ENCODE measurements at regions not wholly inside any gene's neighbourhood (a gene's known extent, or its start where the extent isn't known, plus 50 kb on each side); places are given as distances from the start of the nearest gene placed in this dataset.
"Not testable (repeated sequence)": the region's sequence is repeated elsewhere in the genome, so short reads cannot be mapped to it uniquely, and the experiment has no call there.

DNA sequence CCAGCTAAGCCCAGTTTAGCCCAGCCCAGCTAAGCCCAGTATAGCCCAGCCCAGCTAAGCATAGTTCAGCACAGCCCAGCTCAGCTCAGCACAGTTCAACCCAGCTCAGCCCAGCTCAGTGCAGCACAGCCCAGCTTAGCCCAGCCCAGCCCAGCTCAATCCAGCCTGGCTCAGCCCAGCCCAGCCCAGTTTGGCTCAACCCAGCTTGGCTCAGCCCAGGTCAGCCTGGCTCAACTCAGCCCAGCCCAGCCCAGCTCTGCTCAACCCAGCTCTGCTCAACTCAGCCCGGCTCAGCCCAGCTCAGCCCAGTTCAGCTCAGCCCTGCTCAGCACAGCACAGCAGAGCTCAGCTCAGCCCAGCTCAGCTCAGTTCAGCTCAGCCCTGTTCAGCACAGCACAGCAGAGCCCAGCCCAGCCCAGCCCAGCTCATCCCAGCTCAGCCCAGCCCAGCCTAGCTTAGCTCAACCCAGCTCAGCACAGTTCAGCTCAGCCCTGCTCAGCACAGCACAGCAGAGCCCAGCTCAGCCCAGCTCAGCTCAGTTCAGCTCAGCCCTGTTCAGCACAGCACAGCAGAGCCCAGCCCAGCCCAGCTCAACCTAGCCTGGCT is 330.9 kb downstream of the TMEM121 start:
- H3K27ac ChIP-seq: no peak overlapping the region
- no peaks in the 10 kb centered on the region for H3K4me1 ChIP-seq
- WGBS, 2 donors: 0% methylated on average over 1 of the region's 1 CpG; no CpG with 5 or more reads in 1 of the 2 donors
- TF ChIP-seq, protein P1, sequence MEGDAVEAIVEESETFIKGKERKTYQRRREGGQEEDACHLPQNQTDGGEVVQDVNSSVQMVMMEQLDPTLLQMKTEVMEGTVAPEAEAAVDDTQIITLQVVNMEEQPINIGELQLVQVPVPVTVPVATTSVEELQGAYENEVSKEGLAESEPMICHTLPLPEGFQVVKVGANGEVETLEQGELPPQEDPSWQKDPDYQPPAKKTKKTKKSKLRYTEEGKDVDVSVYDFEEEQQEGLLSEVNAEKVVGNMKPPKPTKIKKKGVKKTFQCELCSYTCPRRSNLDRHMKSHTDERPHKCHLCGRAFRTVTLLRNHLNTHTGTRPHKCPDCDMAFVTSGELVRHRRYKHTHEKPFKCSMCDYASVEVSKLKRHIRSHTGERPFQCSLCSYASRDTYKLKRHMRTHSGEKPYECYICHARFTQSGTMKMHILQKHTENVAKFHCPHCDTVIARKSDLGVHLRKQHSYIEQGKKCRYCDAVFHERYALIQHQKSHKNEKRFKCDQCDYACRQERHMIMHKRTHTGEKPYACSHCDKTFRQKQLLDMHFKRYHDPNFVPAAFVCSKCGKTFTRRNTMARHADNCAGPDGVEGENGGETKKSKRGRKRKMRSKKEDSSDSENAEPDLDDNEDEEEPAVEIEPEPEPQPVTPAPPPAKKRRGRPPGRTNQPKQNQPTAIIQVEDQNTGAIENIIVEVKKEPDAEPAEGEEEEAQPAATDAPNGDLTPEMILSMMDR (IDR thresholded peaks at IDR 0.05): no peak
- TF ChIP-seq POLR2A (IDR thresholded peaks at IDR 0.05): no peak
- no peak for DNase-seq
- no peaks in the 10 kb centered on the region for H3K27me3 ChIP-seq
- intact Hi-C loops (cut with DNase I): no loop called here
- no peaks in the 10 kb centered on the region for H3K36me3 ChIP-seq
- H3K4me3 ChIP-seq (replicated peaks in 1 of 3): no peak overlapping the region
- H3K9me3 ChIP-seq: no peaks in the 10 kb centered on the region

GRCh38 chr14:105857826-105858675 is 331.7 kb downstream of the TMEM121 start:
- Histone ChIP-seq H3K27ac (no peak overlapping the region), H3K4me1 (no peaks in the 10 kb centered on the region), H3K9me3 (no peaks in the 10 kb centered on the region), H3K4me3 (replicated peaks in 1 of 3) (no peak overlapping the region), H3K27me3 (no peaks in the 10 kb centered on the region), H3K36me3 (no peaks in the 10 kb centered on the region)
- DNase-seq: no peak
- intact Hi-C loops (cut with DNase I): no loop called here
- 91 to 100% methylated on average over 3 to 7 of the region's 9 CpGs for WGBS, 2 donors
- TF ChIP-seq POLR2A (IDR thresholded peaks at IDR 0.05): no peak
- TF ChIP-seq, protein P1 (IDR thresholded peaks at IDR 0.05): no peak

DNA sequence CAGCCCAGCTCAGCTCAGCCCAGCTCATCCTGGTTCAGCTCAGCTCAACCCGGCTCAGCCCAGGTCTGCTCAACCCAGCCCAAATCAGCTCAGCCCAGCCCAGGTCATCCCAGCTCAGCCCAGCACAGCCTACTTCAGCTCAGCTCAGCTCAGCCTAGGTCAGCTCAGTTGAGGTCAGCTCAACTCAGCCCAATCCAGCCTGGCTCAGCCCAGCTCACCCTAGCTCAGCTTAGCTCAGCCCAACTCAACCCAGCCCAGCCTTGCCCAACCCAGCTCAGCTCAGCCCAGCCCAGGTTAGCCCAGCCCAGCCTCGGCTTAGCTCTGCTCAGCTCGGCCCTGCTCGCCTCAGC is 332.3 kb downstream of the TMEM121 start:
- 82 to 100% methylated on average over 2 to 3 of the region's 4 CpGs for WGBS, 2 donors
- no peaks in the 10 kb centered on the region for H3K9me3 ChIP-seq
- DNase-seq: no peak

GRCh38 chr14:105859073-105859716 is 332.8 kb downstream of the TMEM121 start:
- H3K4me1 ChIP-seq; DNase-seq; H3K27ac ChIP-seq; intact Hi-C loops (cut with DNase I); H3K27me3 ChIP-seq; H3K36me3 ChIP-seq; H3K9me3 ChIP-seq; H3K4me3 ChIP-seq (replicated peaks in 1 of 3): not testable (repeated sequence)
- WGBS, 2 donors: 75 to 78% methylated on average over 11 to 13 of the region's 16 CpGs

More for the DNA sequence above, 332.3 kb downstream of the TMEM121 start:
- H3K36me3 ChIP-seq: no peaks in the 10 kb centered on the region
- intact Hi-C loops (cut with DNase I): no loop called here
- no peak overlapping the region for H3K27ac ChIP-seq
- H3K4me1 ChIP-seq: no peaks in the 10 kb centered on the region
- H3K4me3 ChIP-seq (replicated peaks in 1 of 3): no peak overlapping the region
- no peaks in the 10 kb centered on the region for H3K27me3 ChIP-seq
- TF ChIP-seq, protein P1 (IDR thresholded peaks at IDR 0.05): no peak
- TF ChIP-seq POLR2A (IDR thresholded peaks at IDR 0.05): no peak

DNA sequence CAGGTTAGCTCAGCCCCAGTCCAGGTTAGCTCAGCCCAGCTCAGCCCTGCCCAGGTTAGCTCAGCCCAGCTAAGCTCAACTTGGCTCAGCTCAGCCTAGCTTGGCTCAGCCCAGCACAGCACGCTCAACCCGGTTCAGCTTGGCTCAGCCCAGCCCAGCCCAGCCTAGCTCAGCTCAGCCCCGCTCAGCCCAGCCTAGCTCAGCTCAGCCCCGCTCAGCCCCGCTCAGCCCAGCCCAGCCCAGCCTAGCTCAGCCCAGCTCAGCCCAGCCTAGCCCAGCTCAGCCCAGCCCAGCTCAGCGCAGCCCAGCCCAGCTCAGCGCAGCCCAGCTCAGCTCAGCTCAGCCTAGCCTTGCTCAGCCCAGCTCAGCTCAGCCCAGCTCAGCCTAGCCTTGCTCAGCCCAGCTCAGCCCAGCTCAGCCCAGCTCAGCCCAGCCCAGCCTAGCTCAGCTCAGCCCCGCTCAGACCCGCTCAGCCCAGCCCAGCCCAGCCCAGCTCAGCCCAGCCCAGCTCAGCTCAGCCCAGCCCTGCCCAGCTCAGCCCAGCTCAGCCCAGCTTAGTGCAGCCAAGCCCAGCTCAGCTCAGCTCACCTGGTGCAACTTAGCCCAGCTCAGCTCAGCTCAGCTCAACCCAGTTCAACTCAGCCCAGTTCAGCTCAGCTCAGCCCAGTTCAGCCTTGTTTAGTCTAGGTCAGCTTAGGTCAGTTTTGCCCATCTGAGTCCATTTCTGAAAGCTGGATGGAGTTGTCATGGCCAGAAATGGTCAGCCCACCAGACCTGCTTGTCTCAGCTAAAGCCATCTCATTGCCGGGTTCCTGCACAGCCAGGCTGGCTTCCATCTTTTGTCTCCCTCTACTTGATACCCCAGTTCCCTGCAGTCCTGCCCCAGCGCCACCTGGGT is 333.6 kb downstream of the TMEM121 start:
- DNase-seq: no peak

More for the DNA sequence above, 333.6 kb downstream of the TMEM121 start:
- H3K27me3 ChIP-seq: no peaks in the 10 kb centered on the region
- intact Hi-C loops (cut with DNase I): no loop called here
- no peak overlapping the region for H3K4me3 ChIP-seq (replicated peaks in 1 of 3)
- TF ChIP-seq, protein P1 (IDR thresholded peaks at IDR 0.05): no peak
- no peak for TF ChIP-seq POLR2A (IDR thresholded peaks at IDR 0.05)
- H3K4me1 ChIP-seq: no peaks in the 10 kb centered on the region
- no peaks in the 10 kb centered on the region for H3K36me3 ChIP-seq
- no peak overlapping the region for H3K27ac ChIP-seq
- 79 to 80% methylated on average over 6 to 7 of the region's 11 CpGs for WGBS, 2 donors
- no peaks in the 10 kb centered on the region for H3K9me3 ChIP-seq
